ENCODE measurements at regions not wholly inside any gene's neighbourhood (a gene's known extent, or its start where the extent isn't known, plus 50 kb on each side); places are given as distances from the start of the nearest gene placed in this dataset.
"Not testable (repeated sequence)": the region's sequence is repeated elsewhere in the genome, so short reads cannot be mapped to it uniquely, and the experiment has no call there.

DNA sequence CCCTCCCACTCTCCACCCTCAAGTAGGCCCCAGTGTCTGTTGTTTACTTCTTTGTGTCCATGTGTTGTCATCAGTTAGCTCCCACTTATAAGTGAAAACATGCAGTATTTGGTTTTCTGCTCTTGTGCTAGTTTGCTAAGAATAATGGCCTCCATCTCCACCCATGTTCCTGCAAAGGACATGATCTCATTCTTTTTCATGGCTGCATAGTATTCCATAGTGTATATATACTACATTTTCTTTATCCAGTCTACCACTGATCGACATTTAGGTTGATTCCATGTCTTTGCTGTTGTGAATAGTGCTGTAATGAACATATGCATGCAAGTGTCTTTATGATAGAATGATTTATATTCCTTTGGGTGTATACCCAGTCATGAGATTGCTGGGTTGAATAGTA, 116.0 kb downstream of the TDRD15 start:
- not testable (repeated sequence) for H3K36me3 ChIP-seq (replicated peaks in 1 of 2; ENCODE audit: control insufficient read depth in 2 of 2, insufficient read depth in 2 of 2, low read length in 2 of 2); DNase-seq (ENCODE audit: low spot score); H3K14ac ChIP-seq (ENCODE audit: low read length); H3K4me2 ChIP-seq (ENCODE audit: insufficient read depth, low read length, poor library complexity, severe bottlenecking); H2BK120ac ChIP-seq (ENCODE audit: low read depth, low read length); H4K8ac ChIP-seq (ENCODE audit: low read depth, low read length); H3K4me3 ChIP-seq (ENCODE audit: low read length in 2 of 2); H2BK15ac ChIP-seq (ENCODE audit: low read length); H3K27ac ChIP-seq (replicated peaks; ENCODE audit: low read length); H3K27me3 ChIP-seq (ENCODE audit: control insufficient read depth in 3 of 3, insufficient read depth in 3 of 3, low read depth in 1 of 3, low read length in 3 of 3); H3K23ac ChIP-seq (ENCODE audit: low read depth, low read length, poor library complexity); H3K79me1 ChIP-seq (ENCODE audit: low read depth, low read length); H3K9ac ChIP-seq (ENCODE audit: low read depth, low read length, poor library complexity); H3K18ac ChIP-seq (ENCODE audit: low read length); H3K4me1 ChIP-seq (ENCODE audit: control insufficient read depth in 2 of 2, insufficient read depth in 1 of 2, low read depth in 1 of 2, low read length in 2 of 2); H3K9me3 ChIP-seq (replicated peaks in 1 of 2; ENCODE audit: control insufficient read depth in 2 of 2, insufficient read depth in 1 of 2, low read depth in 1 of 2, low read length in 2 of 2); H3K4ac ChIP-seq (ENCODE audit: low read length); H4K91ac ChIP-seq (ENCODE audit: low read depth, low read length, poor library complexity); H2BK5ac ChIP-seq (ENCODE audit: low read length); H2AK5ac ChIP-seq (ENCODE audit: low read depth, low read length); H2BK12ac ChIP-seq (ENCODE audit: low read length); H2AFZ ChIP-seq (ENCODE audit: low read length)
- WGBS, 2 donors (ENCODE audit: extremely low coverage in 2 of 2, insufficient read length in 2 of 2, insufficient replicate concordance in 1 of 2): no CpG with 5 or more reads among the region's 1 CpG

DNA sequence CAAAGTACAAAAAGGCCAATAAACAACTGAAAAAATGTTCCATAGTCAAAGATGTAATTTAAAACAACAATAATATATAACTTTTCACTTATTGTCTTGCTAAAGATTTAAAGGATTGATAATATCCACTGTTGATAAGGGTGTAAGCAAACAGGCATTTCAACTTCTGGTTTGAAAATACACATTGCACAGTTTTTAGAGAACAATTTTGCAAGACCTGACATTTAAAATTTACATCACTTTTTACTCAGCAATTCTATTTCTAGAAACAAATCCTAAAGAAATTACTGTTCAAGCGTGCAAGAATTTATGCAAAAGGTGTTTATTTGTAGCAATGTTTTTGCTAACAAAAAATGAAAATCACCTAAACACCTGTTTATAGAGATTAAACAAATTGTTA, 120.4 kb downstream of the TDRD15 start:
- Histone ChIP-seq H2BK120ac (ENCODE audit: low read depth, low read length) (no peak overlapping the region), H4K8ac (ENCODE audit: low read depth, low read length) (no peak overlapping the region), H2AFZ (ENCODE audit: low read length) (no peak overlapping the region), H2BK15ac (ENCODE audit: low read length) (no peak overlapping the region), H3K23ac (ENCODE audit: low read depth, low read length, poor library complexity) (no peak overlapping the region), H2BK12ac (ENCODE audit: low read length) (no peak overlapping the region), H3K79me1 (ENCODE audit: low read depth, low read length) (no peaks in the 10 kb centered on the region), H2AK5ac (ENCODE audit: low read depth, low read length) (no peak overlapping the region), H3K4me2 (ENCODE audit: insufficient read depth, low read length, poor library complexity, severe bottlenecking) (no peak overlapping the region), H3K14ac (ENCODE audit: low read length) (no peak overlapping the region), H3K4ac (ENCODE audit: low read length) (no peak overlapping the region), H3K4me1 (ENCODE audit: control insufficient read depth in 2 of 2, insufficient read depth in 1 of 2, low read depth in 1 of 2, low read length in 2 of 2) (no peaks in the 10 kb centered on the region), H3K9me3 (replicated peaks in 1 of 2; ENCODE audit: control insufficient read depth in 2 of 2, insufficient read depth in 1 of 2, low read depth in 1 of 2, low read length in 2 of 2) (no peaks in the 10 kb centered on the region), H4K91ac (ENCODE audit: low read depth, low read length, poor library complexity) (no peak overlapping the region), H3K27ac (replicated peaks; ENCODE audit: low read length) (no peak overlapping the region), H3K4me3 (ENCODE audit: low read length in 2 of 2) (no peak overlapping the region), H2BK5ac (ENCODE audit: low read length) (no peak overlapping the region), H3K18ac (ENCODE audit: low read length) (no peak overlapping the region), H3K36me3 (replicated peaks in 1 of 2; ENCODE audit: control insufficient read depth in 2 of 2, insufficient read depth in 2 of 2, low read length in 2 of 2) (no peaks in the 10 kb centered on the region), H3K27me3 (ENCODE audit: control insufficient read depth in 3 of 3, insufficient read depth in 3 of 3, low read depth in 1 of 3, low read length in 3 of 3) (no peaks in the 10 kb centered on the region), H3K9ac (ENCODE audit: low read depth, low read length, poor library complexity) (no peak overlapping the region)
- no peak for DNase-seq (ENCODE audit: low spot score)
- WGBS, 2 donors (ENCODE audit: extremely low coverage in 2 of 2, insufficient read length in 2 of 2, insufficient replicate concordance in 1 of 2): no CpG with 5 or more reads among the region's 1 CpG

DNA sequence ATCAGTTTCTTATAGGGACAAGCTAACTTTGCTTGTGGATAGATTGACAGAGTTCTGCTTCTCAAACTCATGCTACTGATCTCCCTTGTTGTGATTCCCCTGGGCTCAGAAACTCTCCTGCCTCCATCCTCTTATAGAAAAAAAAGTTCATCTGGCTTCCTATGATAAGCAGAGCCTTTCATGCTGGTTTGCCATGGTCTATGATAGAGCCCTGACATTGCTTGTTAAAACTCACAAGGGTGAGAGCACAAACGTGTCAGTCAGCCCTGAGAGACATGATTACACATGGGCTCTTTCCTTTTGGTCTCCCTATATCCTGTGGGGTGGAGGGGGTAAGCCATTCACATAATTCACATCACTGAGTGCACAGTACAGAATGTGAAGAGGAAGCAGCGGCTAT, 121.8 kb downstream of the TDRD15 start:
- no peak overlapping the region for H2BK5ac ChIP-seq (ENCODE audit: low read length)
- WGBS, 2 donors (ENCODE audit: extremely low coverage in 2 of 2, insufficient read length in 2 of 2, insufficient replicate concordance in 1 of 2): no CpG with 5 or more reads among the region's 2 CpGs
- no peak for DNase-seq (ENCODE audit: low spot score)

DNA sequence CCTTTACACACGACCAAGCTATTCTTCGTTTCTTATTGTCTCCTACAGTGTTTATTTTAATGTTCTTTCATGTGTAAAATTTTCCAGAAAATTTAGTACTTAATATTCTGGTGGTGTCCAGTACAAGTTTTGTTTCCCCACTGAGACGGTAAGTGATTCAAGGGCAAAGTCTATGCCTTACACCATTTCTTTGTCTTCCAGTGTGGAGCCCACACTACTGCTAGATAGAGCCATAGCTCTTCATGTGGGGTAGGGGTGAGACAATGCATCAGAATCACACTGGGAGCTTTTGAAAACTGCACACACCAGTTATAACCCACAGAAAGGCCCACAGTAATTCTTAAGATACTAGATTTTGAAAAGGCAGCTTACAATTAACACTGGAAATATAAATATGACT, 125.6 kb downstream of the TDRD15 start:
- Histone ChIP-seq H4K91ac (ENCODE audit: low read depth, low read length, poor library complexity) (no peak overlapping the region), H2BK12ac (ENCODE audit: low read length) (no peak overlapping the region), H3K4ac (ENCODE audit: low read length) (no peak overlapping the region), H3K4me1 (ENCODE audit: control insufficient read depth in 2 of 2, insufficient read depth in 1 of 2, low read depth in 1 of 2, low read length in 2 of 2) (peaks cover 3 to 6% of the 10 kb centered on the region in 2 donors), H3K27me3 (ENCODE audit: control insufficient read depth in 3 of 3, insufficient read depth in 3 of 3, low read depth in 1 of 3, low read length in 3 of 3) (no peaks in the 10 kb centered on the region), H4K8ac (ENCODE audit: low read depth, low read length) (no peak overlapping the region), H3K9ac (ENCODE audit: low read depth, low read length, poor library complexity) (no peak overlapping the region), H3K36me3 (replicated peaks in 1 of 2; ENCODE audit: control insufficient read depth in 2 of 2, insufficient read depth in 2 of 2, low read length in 2 of 2) (no peaks in the 10 kb centered on the region), H3K18ac (ENCODE audit: low read length) (no peak overlapping the region), H2BK120ac (ENCODE audit: low read depth, low read length) (no peak overlapping the region), H3K4me3 (ENCODE audit: low read length in 2 of 2) (no peak overlapping the region), H3K23ac (ENCODE audit: low read depth, low read length, poor library complexity) (no peak overlapping the region), H2AFZ (ENCODE audit: low read length) (peak overlapping the region; percentile 9), H3K27ac (replicated peaks; ENCODE audit: low read length) (no peak overlapping the region), H2BK5ac (ENCODE audit: low read length) (no peak overlapping the region), H3K79me1 (ENCODE audit: low read depth, low read length) (no peaks in the 10 kb centered on the region), H3K9me3 (replicated peaks in 1 of 2; ENCODE audit: control insufficient read depth in 2 of 2, insufficient read depth in 1 of 2, low read depth in 1 of 2, low read length in 2 of 2) (no peaks in the 10 kb centered on the region), H3K4me2 (ENCODE audit: insufficient read depth, low read length, poor library complexity, severe bottlenecking) (no peak overlapping the region), H3K14ac (ENCODE audit: low read length) (no peak overlapping the region), H2BK15ac (ENCODE audit: low read length) (no peak overlapping the region), H2AK5ac (ENCODE audit: low read depth, low read length) (no peak overlapping the region)
- DNase-seq (ENCODE audit: low spot score): no peak
- WGBS, 2 donors (ENCODE audit: extremely low coverage in 2 of 2, insufficient read length in 2 of 2, insufficient replicate concordance in 1 of 2): no CpG with 5 or more reads among the region's 3 CpGs

More for the DNA sequence above, 121.8 kb downstream of the TDRD15 start:
- H2AK5ac ChIP-seq (ENCODE audit: low read depth, low read length): no peak overlapping the region
- no peak overlapping the region for H3K4me3 ChIP-seq (ENCODE audit: low read length in 2 of 2)
- no peaks in the 10 kb centered on the region for H3K27me3 ChIP-seq (ENCODE audit: control insufficient read depth in 3 of 3, insufficient read depth in 3 of 3, low read depth in 1 of 3, low read length in 3 of 3)
- H4K8ac ChIP-seq (ENCODE audit: low read depth, low read length): no peak overlapping the region
- no peak overlapping the region for H2BK12ac ChIP-seq (ENCODE audit: low read length)
- H3K9me3 ChIP-seq (replicated peaks in 1 of 2; ENCODE audit: control insufficient read depth in 2 of 2, insufficient read depth in 1 of 2, low read depth in 1 of 2, low read length in 2 of 2): no peaks in the 10 kb centered on the region
- H2BK15ac ChIP-seq (ENCODE audit: low read length): no peak overlapping the region
- no peak overlapping the region for H3K4ac ChIP-seq (ENCODE audit: low read length)
- H3K14ac ChIP-seq (ENCODE audit: low read length): no peak overlapping the region
- no peak overlapping the region for H2BK120ac ChIP-seq (ENCODE audit: low read depth, low read length)
- no peak overlapping the region for H3K23ac ChIP-seq (ENCODE audit: low read depth, low read length, poor library complexity)
- no peak overlapping the region for H4K91ac ChIP-seq (ENCODE audit: low read depth, low read length, poor library complexity)
- H2AFZ ChIP-seq (ENCODE audit: low read length): no peak overlapping the region
- H3K9ac ChIP-seq (ENCODE audit: low read depth, low read length, poor library complexity): no peak overlapping the region
- H3K27ac ChIP-seq (replicated peaks; ENCODE audit: low read length): no peak overlapping the region
- H3K79me1 ChIP-seq (ENCODE audit: low read depth, low read length): no peaks in the 10 kb centered on the region
- H3K4me1 ChIP-seq (ENCODE audit: control insufficient read depth in 2 of 2, insufficient read depth in 1 of 2, low read depth in 1 of 2, low read length in 2 of 2): peaks cover 0 to under 1% of the 10 kb centered on the region in 2 donors
- no peak overlapping the region for H3K4me2 ChIP-seq (ENCODE audit: insufficient read depth, low read length, poor library complexity, severe bottlenecking)
- no peaks in the 10 kb centered on the region for H3K36me3 ChIP-seq (replicated peaks in 1 of 2; ENCODE audit: control insufficient read depth in 2 of 2, insufficient read depth in 2 of 2, low read length in 2 of 2)
- no peak overlapping the region for H3K18ac ChIP-seq (ENCODE audit: low read length)
